ENCODE measurements at regions not wholly inside any gene's neighbourhood (a gene's known extent, or its start where the extent isn't known, plus 50 kb on each side); places are given as distances from the start of the nearest gene placed in this dataset.

GRCh38 chr13:82206241-82206640, 1676.0 kb downstream of the SLITRK1 start:
- TF ChIP-seq EZH2phosphoT487 (IDR thresholded peaks at IDR 0.05; ENCODE audit: borderline replicate concordance, low read depth, low read length) (no peak), CTCF (conservative IDR thresholded peaks at IDR 0.05; ENCODE audit: low read length) (no peak)
- no TSS peak for BruUV-seq (replicated peaks)

GRCh38 chr13:82202398-82202797, 1679.9 kb downstream of the SLITRK1 start:
- CTCF ChIA-PET (ENCODE audit: unreplicated experiment): no interaction called here
- intact Hi-C loops (cut with micrococcal nuclease; ENCODE audit: unreplicated experiment): no loop called here
- H3K79me2 ChIP-seq (ENCODE audit: insufficient read depth, low read depth, low read length): no peaks in the 10 kb centered on the region
- no peak overlapping the region for H3K4me2 ChIP-seq (ENCODE audit: low read length)
- no TSS peak for BruUV-seq (replicated peaks)
- DNase-seq (ENCODE audit: low spot score): no peak
- H3K4me3 ChIP-seq (ENCODE audit: low read depth, low read length, poor library complexity, severe bottlenecking): no peak overlapping the region
- no peak for TF ChIP-seq CTCF (conservative IDR thresholded peaks at IDR 0.05; ENCODE audit: low read length)
- TF ChIP-seq EZH2phosphoT487 (IDR thresholded peaks at IDR 0.05; ENCODE audit: borderline replicate concordance, low read depth, low read length): no peak
- no peaks in the 10 kb centered on the region for H3K4me1 ChIP-seq (ENCODE audit: insufficient read depth, low read length, poor library complexity, severe bottlenecking)
- H3K9me3 ChIP-seq (ENCODE audit: low read length): no peaks in the 10 kb centered on the region
- no peaks in the 10 kb centered on the region for H4K20me1 ChIP-seq (ENCODE audit: insufficient read depth, low read length)
- no peaks in the 10 kb centered on the region for H3K36me3 ChIP-seq (ENCODE audit: insufficient read depth, low read length)
- no peak overlapping the region for H2AFZ ChIP-seq (ENCODE audit: low read length)
- POLR2A ChIA-PET: no interaction called here
- H3K27ac ChIP-seq (ENCODE audit: low read depth, low read length, poor library complexity, severe bottlenecking): no peak overlapping the region
- H3K9me2 ChIP-seq (ENCODE audit: insufficient read depth, low read length): no peaks in the 10 kb centered on the region

More at GRCh38 chr13:82206241-82206640, 1676.0 kb downstream of the SLITRK1 start:
- H3K4me2 ChIP-seq (ENCODE audit: low read length): no peak overlapping the region
- no peak overlapping the region for H3K27ac ChIP-seq (ENCODE audit: low read depth, low read length, poor library complexity, severe bottlenecking)
- no peaks in the 10 kb centered on the region for H3K9me3 ChIP-seq (ENCODE audit: low read length)
- intact Hi-C loops (cut with micrococcal nuclease; ENCODE audit: unreplicated experiment): no loop called here
- no peaks in the 10 kb centered on the region for H3K4me1 ChIP-seq (ENCODE audit: insufficient read depth, low read length, poor library complexity, severe bottlenecking)
- no peak for DNase-seq (ENCODE audit: low spot score)
- no peaks in the 10 kb centered on the region for H3K36me3 ChIP-seq (ENCODE audit: insufficient read depth, low read length)
- H4K20me1 ChIP-seq (ENCODE audit: insufficient read depth, low read length): no peaks in the 10 kb centered on the region
- H3K4me3 ChIP-seq (ENCODE audit: low read depth, low read length, poor library complexity, severe bottlenecking): no peak overlapping the region
- ChIA-PET CTCF (ENCODE audit: unreplicated experiment) (no interaction called here), POLR2A (interaction anchor here (0.6 kb wide), 1 partner anchor 158 kb away, joined by 4 read pairs; no protein-coding TSS in a partner anchor)
- no peak overlapping the region for H2AFZ ChIP-seq (ENCODE audit: low read length)
- no peaks in the 10 kb centered on the region for H3K9me2 ChIP-seq (ENCODE audit: insufficient read depth, low read length)
- no peaks in the 10 kb centered on the region for H3K79me2 ChIP-seq (ENCODE audit: insufficient read depth, low read depth, low read length)

- Histone ChIP-seq H3K4me1 (ENCODE audit: insufficient read depth, low read length, poor library complexity, severe bottlenecking) (no peaks in the 10 kb centered on the region), H3K27ac (ENCODE audit: low read depth, low read length, poor library complexity, severe bottlenecking) (no peak overlapping the region), H4K20me1 (ENCODE audit: insufficient read depth, low read length) (no peaks in the 10 kb centered on the region), H3K9me2 (ENCODE audit: insufficient read depth, low read length) (no peaks in the 10 kb centered on the region), H3K36me3 (ENCODE audit: insufficient read depth, low read length) (no peaks in the 10 kb centered on the region), H3K4me3 (ENCODE audit: low read depth, low read length, poor library complexity, severe bottlenecking) (no peak overlapping the region), H3K79me2 (ENCODE audit: insufficient read depth, low read depth, low read length) (no peaks in the 10 kb centered on the region), H3K4me2 (ENCODE audit: low read length) (no peak overlapping the region), H2AFZ (ENCODE audit: low read length) (no peak overlapping the region), H3K9me3 (ENCODE audit: low read length) (no peaks in the 10 kb centered on the region)
- intact Hi-C loops (cut with micrococcal nuclease; ENCODE audit: unreplicated experiment): no loop called here
- no peak for TF ChIP-seq EZH2phosphoT487 (IDR thresholded peaks at IDR 0.05; ENCODE audit: borderline replicate concordance, low read depth, low read length)
- no peak for TF ChIP-seq CTCF (conservative IDR thresholded peaks at IDR 0.05; ENCODE audit: low read length)
- CTCF ChIA-PET (ENCODE audit: unreplicated experiment): no interaction called here
- no peak for DNase-seq (ENCODE audit: low spot score)
- no TSS peak for BruUV-seq (replicated peaks)
- POLR2A ChIA-PET: no interaction called here
Observed at GRCh38 chr13:82196087-82196486, 1686.2 kb downstream of the SLITRK1 start.
